Body of pancreas (tissue), 4 donors: ENCODE measurements at regions not wholly inside any gene's neighbourhood (a gene's known extent, or its start where the extent isn't known, plus 50 kb on each side); places are given as distances from the start of the nearest gene placed in this dataset.

ENCODE experiments used
- CTCF ChIP-seq, 7 experiments: fragments of 450-650 bp in 4 of 7; fragments of 200-600 bp in 3 of 7; sonication (generic) in 3 of 7; IDR thresholded peaks; one replicate each; pipeline ENCODE4 v1.5.1; 2016 to 2019; ENCODE audit warnings: antibody characterized with exemption in 7 of 7
- POLR2A ChIP-seq, 3 donors: fragments of 450-650 bp; IDR thresholded peaks; one replicate each; pipeline ENCODE4 v1.6.1; 2016; ENCODE audit warnings: antibody characterized with exemption in 3 of 3, mild to moderate bottlenecking in 2 of 3

- TF ChIP-seq POLR2A (IDR thresholded peaks at IDR 0.05), result no peak
- TF ChIP-seq CTCF (IDR thresholded peaks at IDR 0.05), result no peak
Measured at GRCh38 chr16:86252596-86252995, 257.7 kb upstream of the FOXF1 start.
